ENCODE measurements at regions not wholly inside any gene's neighbourhood (a gene's known extent, or its start where the extent isn't known, plus 50 kb on each side); places are given as distances from the start of the nearest gene placed in this dataset.

GRCh38 chr11:96894587-96894986, 504.8 kb downstream of the JRKL start:
- no peak for DNase-seq (ENCODE audit: low read depth)
- H3K4me3 ChIP-seq (ENCODE audit: low read depth, low read length): no peak overlapping the region
- TF ChIP-seq MYC (IDR thresholded peaks at IDR 0.05; ENCODE audit: low read depth, low read length): no peak
- no peak for TF ChIP-seq MAX (IDR thresholded peaks at IDR 0.05; ENCODE audit: low read depth, low read length)
- no peak for TF ChIP-seq POLR2A (IDR thresholded peaks at IDR 0.05; ENCODE audit: extremely low read depth, insufficient read length)
- TF ChIP-seq CTCF (IDR thresholded peaks at IDR 0.05; ENCODE audit: low read depth, low read length): no peak

- DNase-seq (ENCODE audit: low read depth): no peak
- TF ChIP-seq POLR2A (IDR thresholded peaks at IDR 0.05; ENCODE audit: extremely low read depth, insufficient read length) (no peak), MYC (IDR thresholded peaks at IDR 0.05; ENCODE audit: low read depth, low read length) (no peak), MAX (IDR thresholded peaks at IDR 0.05; ENCODE audit: low read depth, low read length) (no peak), CTCF (IDR thresholded peaks at IDR 0.05; ENCODE audit: low read depth, low read length) (no peak)
- H3K4me3 ChIP-seq (ENCODE audit: low read depth, low read length): no peak overlapping the region
Observed at GRCh38 chr11:96899971-96900370, 510.2 kb downstream of the JRKL start.

- TF ChIP-seq CTCF (IDR thresholded peaks at IDR 0.05; ENCODE audit: low read depth, low read length) (no peak), MAX (IDR thresholded peaks at IDR 0.05; ENCODE audit: low read depth, low read length) (no peak), MYC (IDR thresholded peaks at IDR 0.05; ENCODE audit: low read depth, low read length) (no peak), POLR2A (IDR thresholded peaks at IDR 0.05; ENCODE audit: extremely low read depth, insufficient read length) (no peak)
- no peak for DNase-seq (ENCODE audit: low read depth)
- no peak overlapping the region for H3K4me3 ChIP-seq (ENCODE audit: low read depth, low read length)
Observed at GRCh38 chr11:96905143-96905542, 515.3 kb downstream of the JRKL start.

GRCh38 chr11:96905663-96906062, 515.9 kb downstream of the JRKL start:
- H3K4me3 ChIP-seq (ENCODE audit: low read depth, low read length): no peak overlapping the region
- DNase-seq (ENCODE audit: low read depth): no peak
- TF ChIP-seq MYC (IDR thresholded peaks at IDR 0.05; ENCODE audit: low read depth, low read length): no peak
- TF ChIP-seq CTCF (IDR thresholded peaks at IDR 0.05; ENCODE audit: low read depth, low read length): no peak
- no peak for TF ChIP-seq POLR2A (IDR thresholded peaks at IDR 0.05; ENCODE audit: extremely low read depth, insufficient read length)
- no peak for TF ChIP-seq MAX (IDR thresholded peaks at IDR 0.05; ENCODE audit: low read depth, low read length)

- no peak overlapping the region for H3K4me3 ChIP-seq (ENCODE audit: low read depth, low read length)
- no peak for DNase-seq (ENCODE audit: low read depth)
- no peak for TF ChIP-seq MYC (IDR thresholded peaks at IDR 0.05; ENCODE audit: low read depth, low read length)
- TF ChIP-seq POLR2A (IDR thresholded peaks at IDR 0.05; ENCODE audit: extremely low read depth, insufficient read length): no peak
- TF ChIP-seq CTCF (IDR thresholded peaks at IDR 0.05; ENCODE audit: low read depth, low read length): no peak
- TF ChIP-seq MAX (IDR thresholded peaks at IDR 0.05; ENCODE audit: low read depth, low read length): no peak
Observed at GRCh38 chr11:96906476-96906875, 516.7 kb downstream of the JRKL start.

- no peak for DNase-seq (ENCODE audit: low read depth)
- TF ChIP-seq POLR2A (IDR thresholded peaks at IDR 0.05; ENCODE audit: extremely low read depth, insufficient read length) (no peak), CTCF (IDR thresholded peaks at IDR 0.05; ENCODE audit: low read depth, low read length) (no peak), MYC (IDR thresholded peaks at IDR 0.05; ENCODE audit: low read depth, low read length) (no peak), MAX (IDR thresholded peaks at IDR 0.05; ENCODE audit: low read depth, low read length) (no peak)
- no peak overlapping the region for H3K4me3 ChIP-seq (ENCODE audit: low read depth, low read length)
Observed at GRCh38 chr11:96925862-96926261, 536.0 kb downstream of the JRKL start.

Data from NB4 (cell line).